A549 (cell line): ENCODE measurements at regions not wholly inside any gene's neighbourhood (a gene's known extent, or its start where the extent isn't known, plus 50 kb on each side); places are given as distances from the start of the nearest gene placed in this dataset.

ENCODE experiments used
- ATAC-seq, 2 experiments: fragments of 200-7000 bp in 1 of 2; fragments of >200 bp in 1 of 2; cut with Nextera tagmentation in 1 of 2; cut with Tn5 transposase in 1 of 2; 3 replicates each; pipeline versions ENCODE4 v1.8.0 to v1.9.1; 2018 to 2020; ENCODE audit warnings: mild to moderate bottlenecking in 1 of 2, moderate library complexity in 1 of 2
- CTCF ChIA-PET: fragments of 300-600 bp; sonication (Branson Sonifier 250); formaldehyde crosslinking; extraction: SDS; loops from one replicate; lab custom pipeline; 2021; ENCODE audit warnings: antibody characterized with exemption, inconsistent platforms; lab: Yijun Ruan, JAX
- POLR2A ChIA-PET: fragments of 350-600 bp; formaldehyde crosslinking; extraction: SDS; loops from one replicate; lab custom pipeline; 2021; ENCODE audit warnings: antibody characterized with exemption, inconsistent platforms; lab: Yijun Ruan, JAX
- DNase-seq, 2 experiments: peaks; one replicate each; pipeline versions ENCODE4 v3.0.0 to v3.0.0-alpha.2; 2011 to 2016; ENCODE audit warnings: low read depth in 1 of 2, low spot score in 1 of 2
- FAIRE-seq: peaks from 2 replicates; lab custom pipeline; 2011; peaks lifted over from hg19 to GRCh38; lab: Jason Lieb, UNC
- H3K27ac ChIP-seq, 2 experiments: fragments of >200 bp; sonication (Bioruptor Twin); formaldehyde crosslinking; 3 replicates each; pipeline ENCODE4 v1.5.1; 2016 to 2017
- H3K4me1 ChIP-seq: fragments of >200 bp; sonication (Bioruptor Twin); formaldehyde crosslinking; 3 replicates; pipeline ENCODE4 v1.6.1; 2016
- H3K4me2 ChIP-seq: fragments of >200 bp; sonication (Bioruptor Twin); formaldehyde crosslinking; 3 replicates; pipeline ENCODE4 v1.6.1; 2016
- H3K4me3 ChIP-seq: fragments of >200 bp; sonication (Bioruptor Twin); formaldehyde crosslinking; 3 replicates; pipeline ENCODE4 v1.5.1; 2016
- H3K9me3 ChIP-seq: fragments of >200 bp; sonication (Bioruptor Twin); formaldehyde crosslinking; 3 replicates; pipeline ENCODE4 v1.6.1; 2016
- BCL3 ChIP-seq: fragments of >200 bp; sonication (Bioruptor Twin); formaldehyde crosslinking; IDR thresholded peaks from 3 replicates; pipeline ENCODE4 v1.6.1; 2016
- CBX2 ChIP-seq: fragments of 200-600 bp; sonication (generic); IDR thresholded peaks from 2 replicates; pipeline ENCODE4 v1.6.1; 2016; ENCODE audit warnings: low read depth, mild to moderate bottlenecking, borderline replicate concordance
- CEBPB ChIP-seq, 2 experiments: fragments of >200 bp in 1 of 2; sonication (Bioruptor Twin) in 1 of 2; formaldehyde crosslinking in 1 of 2; IDR thresholded peaks; 2 replicates each; pipeline ENCODE4 v1.6.1; 2012 to 2016
- CHD4 ChIP-seq: fragments of 200-600 bp; sonication (generic); IDR thresholded peaks from 2 replicates; pipeline ENCODE4 v1.6.1; 2016; ENCODE audit warnings: antibody characterized with exemption, mild to moderate bottlenecking, borderline replicate concordance
- EHF ChIP-seq: fragments of 250-450 bp; sonication (Bioruptor Pico); IDR thresholded peaks from 2 replicates; pipeline ENCODE4 v1.5.0; 2020; ENCODE audit warnings: mild to moderate bottlenecking
- EHMT2 ChIP-seq: fragments of 200-600 bp; sonication (generic); IDR thresholded peaks from 2 replicates; pipeline ENCODE4 v1.6.1; 2016; ENCODE audit warnings: antibody characterized with exemption, low read depth, mild to moderate bottlenecking, moderate library complexity
- FOSL2 ChIP-seq, 2 experiments: fragments of 450-650 bp in 1 of 2; fragments of >200 bp in 1 of 2; sonication (Bioruptor Twin) in 1 of 2; formaldehyde crosslinking; IDR thresholded peaks; 2 replicates each; pipeline versions ENCODE4 v1.5.0 to v1.6.1; 2016 to 2020; ENCODE audit warnings: mild to moderate bottlenecking in 1 of 2, moderate library complexity in 1 of 2
- HDAC2 ChIP-seq: fragments of 200-600 bp; sonication (generic); IDR thresholded peaks from 2 replicates; pipeline ENCODE4 v1.6.1; 2016
- HES2 ChIP-seq: fragments of >200 bp; sonication (Bioruptor Twin); formaldehyde crosslinking; IDR thresholded peaks from 2 replicates; pipeline ENCODE4 v1.6.1; 2016
- HMGXB4 ChIP-seq: fragments of 250-450 bp; sonication (Bioruptor Pico); IDR thresholded peaks from 2 replicates; pipeline ENCODE4 v1.5.0; 2021; ENCODE audit warnings: mild to moderate bottlenecking, moderate library complexity, borderline replicate concordance
- HOXA7 ChIP-seq: fragments of 250-450 bp; sonication (Bioruptor Pico); IDR thresholded peaks from 2 replicates; pipeline ENCODE4 v1.5.0; 2020; ENCODE audit warnings: mild to moderate bottlenecking, moderate library complexity
- HOXB13 ChIP-seq: fragments of 250-450 bp; sonication (Bioruptor Pico); IDR thresholded peaks from 2 replicates; pipeline ENCODE4 v1.5.0; 2020; ENCODE audit warnings: low read depth, mild to moderate bottlenecking, moderate library complexity
- KDM1A ChIP-seq: fragments of 200-600 bp; sonication (generic); IDR thresholded peaks from 2 replicates; pipeline ENCODE4 v1.6.1; 2016; ENCODE audit warnings: low read depth, mild to moderate bottlenecking
- KDM5A ChIP-seq: fragments of 200-600 bp; sonication (generic); IDR thresholded peaks from 2 replicates; pipeline ENCODE4 v1.6.1; 2016; ENCODE audit warnings: antibody characterized with exemption, mild to moderate bottlenecking
- MAX ChIP-seq: IDR thresholded peaks from 2 replicates; pipeline ENCODE4 v1.6.1; 2012
- NFE2L2 ChIP-seq: fragments of 150-350 bp; conservative IDR thresholded peaks from 2 replicates; pipeline ENCODE4 v1.6.1; 2014; ENCODE audit warnings: low read length
- NPAS2 ChIP-seq: fragments of 250-450 bp; sonication (Bioruptor Pico); IDR thresholded peaks from 2 replicates; pipeline ENCODE4 v1.8.0; 2022; ENCODE audit warnings: mild to moderate bottlenecking, moderate library complexity, borderline replicate concordance
- RAD21 ChIP-seq, 2 experiments: fragments of >200 bp in 1 of 2; sonication (Bioruptor Twin) in 1 of 2; formaldehyde crosslinking in 1 of 2; IDR thresholded peaks in 1 of 2; conservative IDR thresholded peaks in 1 of 2; 2 replicates in 1 of 2; 3 replicates in 1 of 2; pipeline ENCODE4 v1.6.1; 2012 to 2018; ENCODE audit warnings: inconsistent platforms in 1 of 2
- RARB ChIP-seq: fragments of 250-450 bp; sonication (Bioruptor Pico); IDR thresholded peaks from 2 replicates; pipeline ENCODE4 v1.8.0; 2021; ENCODE audit warnings: mild to moderate bottlenecking, moderate library complexity
- RFX5 ChIP-seq: fragments of 450-650 bp; IDR thresholded peaks from 2 replicates; pipeline ENCODE4 v1.7.1; 2014; ENCODE audit warnings: antibody characterized with exemption, mild to moderate bottlenecking, moderate library complexity
- RNF2 ChIP-seq: fragments of 200-600 bp; sonication (generic); IDR thresholded peaks from 2 replicates; pipeline ENCODE4 v1.6.1; 2016; ENCODE audit warnings: low read depth, mild to moderate bottlenecking, antibody characterized with exemption, moderate library complexity, borderline replicate concordance
- SMC3 ChIP-seq: fragments of >200 bp; sonication (Bioruptor Twin); formaldehyde crosslinking; IDR thresholded peaks from 3 replicates; pipeline ENCODE4 v1.6.1; 2018; ENCODE audit warnings: inconsistent platforms
- TFCP2L1 ChIP-seq: fragments of 250-450 bp; sonication (Bioruptor Pico); IDR thresholded peaks from 2 replicates; pipeline ENCODE4 v1.5.0; 2021; ENCODE audit warnings: mild to moderate bottlenecking
- TP53 ChIP-seq: fragments of 250-450 bp; sonication (Bioruptor Pico); IDR thresholded peaks from 2 replicates; pipeline ENCODE4 v1.5.0; 2021; ENCODE audit warnings: mild to moderate bottlenecking, moderate library complexity
- USF2 ChIP-seq: fragments of 450-650 bp; IDR thresholded peaks from 2 replicates; pipeline ENCODE4 v1.6.1; 2014; ENCODE audit warnings: antibody characterized with exemption
- ZC3H11A ChIP-seq: fragments of 450-650 bp; IDR thresholded peaks from 2 replicates; pipeline ENCODE4 v1.6.1; 2014; ENCODE audit warnings: antibody characterized with exemption, mild to moderate bottlenecking
- ZNF302 ChIP-seq: fragments of 250-450 bp; sonication (Bioruptor Pico); IDR thresholded peaks from 2 replicates; pipeline ENCODE4 v1.9.0; 2021; ENCODE audit warnings: inconsistent platforms, mild to moderate bottlenecking, moderate library complexity
- WGBS: methylation state at CpG from one replicate; pipeline ENCODE4 v1.1.6; 2017; ENCODE audit errors: missing lambda C conversion rate; 5-methylcytosine and 5-hydroxymethylcytosine counted together

- no peak overlapping the region for H3K27ac ChIP-seq
- H3K4me3 ChIP-seq = no peak overlapping the region
- H3K9me3 ChIP-seq = no peaks in the 10 kb centered on the region
- POLR2A ChIA-PET = no interaction called here
- TF ChIP-seq CBX2 (no peak), KDM1A (no peak), HDAC2 (no peak), SMC3 (no peak), BCL3 (no peak), NPAS2 (no peak), RARB (CRISPR knock-in tag) (no peak), CEBPB (IDR thresholded peaks at IDR 0.05) (no peak), RNF2 (no peak), ZC3H11A (no peak), USF2 (no peak), HOXA7 (CRISPR knock-in tag) (no peak), HMGXB4 (CRISPR knock-in tag) (no peak)
- TF ChIP-seq, all 56 proteins: peak for 0
- Histone ChIP-seq H3K4me2 (no peak overlapping the region), H3K4me1 (no peaks in the 10 kb centered on the region)
- FAIRE-seq (no peak), ATAC-seq (no peak), DNase-seq (no peak)
- CTCF ChIA-PET = no interaction called here
- WGBS = 0% methylated on average over 9 of the region's 9 CpGs
Measured at GRCh38 chr16:6517020-6517720, 815.5 kb upstream of the RBFOX1 start.

- H3K4me3 ChIP-seq = no peak overlapping the region
- TF ChIP-seq MAX (no peak), CBX2 (no peak), HOXB13 (CRISPR knock-in tag) (no peak)
- ATAC-seq (no peak), FAIRE-seq (no peak), DNase-seq (no peak)
- H3K4me1 ChIP-seq = no peaks in the 10 kb centered on the region
- POLR2A ChIA-PET = no interaction called here
- H3K27ac ChIP-seq = no peak overlapping the region
- CTCF ChIA-PET = no interaction called here
- no peaks in the 10 kb centered on the region for H3K9me3 ChIP-seq
- 6% methylated on average over 2 of the region's 2 CpGs for WGBS
- no peak overlapping the region for H3K4me2 ChIP-seq
Measured at GRCh38 chr16:6512512-6512911, 820.1 kb upstream of the RBFOX1 start.

- no peak for DNase-seq
- H3K9me3 ChIP-seq = no peaks in the 10 kb centered on the region
- ATAC-seq = no peak
- 3% methylated on average over 7 of the region's 7 CpGs for WGBS
- ChIA-PET POLR2A (no interaction called here), CTCF (no interaction called here)
- no peak overlapping the region for H3K4me3 ChIP-seq
- no peaks in the 10 kb centered on the region for H3K4me1 ChIP-seq
- FAIRE-seq = no peak
- no peak overlapping the region for H3K27ac ChIP-seq
- no peak for TF ChIP-seq RARB (CRISPR knock-in tag)
- TF ChIP-seq ZC3H11A = no peak
- TF ChIP-seq ZNF302 (CRISPR knock-in tag) = no peak
- TF ChIP-seq FOSL2 (IDR thresholded peaks at IDR 0.05) = no peak
- no peak for TF ChIP-seq FOSL2 (CRISPR knock-in tag; IDR thresholded peaks at IDR 0.05)
- no peak for TF ChIP-seq NFE2L2
- no peak for TF ChIP-seq TFCP2L1 (CRISPR knock-in tag)
- no peak for TF ChIP-seq TP53
- no peak for TF ChIP-seq CEBPB (IDR thresholded peaks at IDR 0.05)
- TF ChIP-seq KDM1A = no peak
- no peak for TF ChIP-seq RAD21 (conservative IDR thresholded peaks at IDR 0.05 in 1 of 2, IDR thresholded peaks at IDR 0.05 in 1 of 2)
- no peak for TF ChIP-seq HES2
- no peak for TF ChIP-seq KDM5A
- TF ChIP-seq CHD4 = no peak
- TF ChIP-seq EHMT2 = no peak
- TF ChIP-seq EHF (CRISPR knock-in tag) = no peak
- no peak for TF ChIP-seq RFX5
- TF ChIP-seq, all 56 proteins: peak for 0
- no peak overlapping the region for H3K4me2 ChIP-seq
Measured at GRCh38 chr16:6510261-6510660, 822.4 kb upstream of the RBFOX1 start.
